HG03521 (cell line): ENCODE measurements at regions not wholly inside any gene's neighbourhood (a gene's known extent, or its start where the extent isn't known, plus 50 kb on each side); places are given as distances from the start of the nearest gene placed in this dataset.
A peak's percentile ranks its signal among the peaks of the same experiment; 100 is the strongest.

ENCODE experiments used
- ATAC-seq: cut with Tn5 transposase; IDR thresholded peaks from one replicate; pipeline ENCODE4 v1.9.1; 2021; ENCODE audit warnings: mild to moderate bottlenecking, moderate library complexity; ENCODE audit not compliant: unreplicated experiment

DNA sequence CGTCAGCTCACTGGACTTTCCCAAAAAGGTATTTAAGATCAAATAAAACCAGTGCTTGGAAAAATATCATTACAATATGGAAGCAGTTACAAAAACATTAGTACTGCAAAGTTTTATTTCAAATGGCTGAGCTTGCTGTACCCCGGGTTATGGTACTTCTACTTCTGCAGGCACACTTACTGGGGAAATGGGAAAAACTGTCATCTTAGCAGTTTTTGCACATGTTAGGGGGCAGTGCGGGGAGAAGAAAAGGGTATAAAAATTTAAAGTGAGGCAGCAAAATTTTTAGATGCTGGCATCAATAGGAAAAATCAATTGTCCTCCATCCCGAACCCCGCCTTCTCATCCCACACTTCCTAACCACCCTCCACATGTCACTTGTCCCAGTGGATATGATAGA is 133.4 kb downstream of the ATG4C start:
- ATAC-seq = no peak

- ATAC-seq = no peak
Measured at GRCh38 chr1:62917805-62918204, 133.9 kb downstream of the ATG4C start.

GRCh38 chr1:62918700-62919099 is 134.8 kb downstream of the ATG4C start:
- ATAC-seq = no peak

DNA sequence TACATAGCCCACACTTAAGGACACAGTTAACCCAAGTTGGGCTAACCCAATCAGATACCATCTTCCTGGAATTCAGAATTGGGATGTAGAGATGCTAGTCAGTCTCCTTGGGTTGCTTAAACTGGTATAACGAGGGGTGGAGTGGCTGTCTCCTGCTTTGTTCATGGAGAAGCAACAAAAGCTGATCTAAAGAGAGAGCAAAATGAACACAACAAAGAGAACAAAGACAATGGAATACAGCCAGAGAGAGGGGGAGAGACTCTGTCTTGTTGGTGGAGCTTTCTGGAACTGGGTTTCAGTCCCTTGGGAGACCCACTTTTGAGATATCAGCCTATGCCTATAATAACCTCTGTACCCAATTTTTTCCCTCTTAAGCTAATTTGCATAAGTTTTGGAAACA is 138.1 kb downstream of the ATG4C start:
- ATAC-seq = no peak

- ATAC-seq = no peak
Measured at GRCh38 chr1:62924983-62925790, 141.3 kb downstream of the ATG4C start.

- ATAC-seq = no peak
Measured at GRCh38 chr1:62926681-62927252, 142.8 kb downstream of the ATG4C start.

- no peak for ATAC-seq
Measured at GRCh38 chr1:62928885-62929284, 145.0 kb downstream of the ATG4C start.

DNA sequence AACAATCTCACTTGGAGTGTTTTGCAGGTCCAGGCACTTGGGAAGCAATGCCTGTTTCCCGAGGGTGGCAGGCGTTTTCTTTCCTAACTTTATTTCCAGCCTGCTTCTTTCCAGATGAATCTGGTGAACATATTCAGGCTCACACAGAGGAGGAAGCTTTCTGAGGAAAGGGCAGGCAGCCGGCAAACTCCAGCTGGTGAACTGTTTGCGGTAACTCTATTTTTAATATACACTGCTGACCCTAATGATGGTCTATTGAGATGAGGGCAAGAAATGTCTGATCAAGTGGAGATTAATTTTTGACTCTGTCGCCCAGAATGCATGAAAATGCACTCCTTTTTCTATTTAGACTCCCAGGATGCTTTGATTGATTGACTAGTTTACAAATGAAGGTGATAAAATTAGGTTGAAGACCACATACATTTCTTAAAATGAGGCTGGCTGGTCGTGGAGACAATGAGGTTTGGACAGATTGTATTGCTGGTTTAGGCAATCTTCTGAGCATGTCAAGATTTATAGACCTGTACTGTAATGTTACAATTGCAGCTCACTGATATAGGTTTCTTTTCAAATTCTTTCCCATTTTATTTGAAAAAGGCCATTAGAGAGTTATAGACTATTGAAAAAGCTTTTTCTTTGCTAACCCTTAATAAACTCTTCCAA is 153.8 kb downstream of the ATG4C start:
- no peak for ATAC-seq

DNA sequence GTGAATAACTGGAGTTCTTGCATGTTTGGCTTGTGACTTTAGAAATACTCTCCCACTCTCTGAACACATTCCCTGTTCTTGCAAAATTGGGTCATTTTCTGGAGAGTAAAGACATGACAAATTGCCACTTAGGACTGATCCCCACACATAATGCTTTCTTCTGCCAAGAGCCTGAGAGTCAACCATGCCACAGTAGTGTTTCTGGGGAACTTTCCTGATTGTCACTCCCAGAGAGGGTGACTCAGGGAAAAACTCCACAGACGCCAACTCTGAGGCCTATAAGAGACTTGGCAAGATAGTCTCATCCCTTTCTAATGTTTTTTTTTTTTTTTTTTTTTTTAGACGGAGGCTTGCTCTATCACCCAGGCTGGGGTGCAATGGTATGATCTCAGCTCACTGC is 157.8 kb downstream of the ATG4C start:
- no peak for ATAC-seq

DNA sequence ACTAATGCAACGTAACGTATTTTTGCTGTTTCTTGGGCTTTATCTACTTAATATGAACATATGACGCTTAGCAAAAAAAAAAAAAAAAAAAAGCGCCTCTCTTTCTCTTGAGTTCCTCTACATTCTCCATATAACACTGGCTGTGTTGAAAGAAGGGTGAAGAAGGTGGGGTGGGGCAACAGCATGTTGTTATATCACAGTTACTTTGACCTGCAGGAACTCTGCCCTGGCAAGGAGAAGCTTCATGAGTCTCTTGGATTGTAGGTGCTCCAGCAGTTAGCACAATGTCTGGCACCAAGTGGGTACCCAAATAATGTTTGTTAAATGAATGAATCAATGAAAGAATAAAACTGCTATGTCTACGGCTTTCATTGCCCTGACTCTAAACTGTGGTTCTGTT is 162.6 kb downstream of the ATG4C start:
- ATAC-seq = no peak

DNA sequence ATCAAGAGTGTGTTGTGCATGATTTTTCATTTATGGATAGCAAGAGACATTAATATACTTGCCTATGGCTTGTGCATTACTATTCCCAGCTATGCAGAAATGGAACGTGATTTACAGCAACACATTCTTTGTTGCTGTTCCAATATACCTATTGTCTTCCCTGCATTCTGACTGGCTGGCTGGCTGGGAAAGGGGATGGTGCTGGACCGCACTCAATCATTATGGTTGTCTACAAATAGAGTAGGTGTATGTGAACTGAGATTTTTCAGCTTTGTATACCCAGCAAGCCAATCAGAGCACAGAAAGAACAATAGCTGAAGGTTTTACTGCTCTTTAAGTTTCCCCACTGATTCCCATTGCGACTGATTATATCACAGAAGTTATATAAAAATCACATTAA is 167.5 kb downstream of the ATG4C start:
- no peak for ATAC-seq

- ATAC-seq = no peak
Measured at GRCh38 chr1:62952596-62952995, 168.7 kb downstream of the ATG4C start.

DNA sequence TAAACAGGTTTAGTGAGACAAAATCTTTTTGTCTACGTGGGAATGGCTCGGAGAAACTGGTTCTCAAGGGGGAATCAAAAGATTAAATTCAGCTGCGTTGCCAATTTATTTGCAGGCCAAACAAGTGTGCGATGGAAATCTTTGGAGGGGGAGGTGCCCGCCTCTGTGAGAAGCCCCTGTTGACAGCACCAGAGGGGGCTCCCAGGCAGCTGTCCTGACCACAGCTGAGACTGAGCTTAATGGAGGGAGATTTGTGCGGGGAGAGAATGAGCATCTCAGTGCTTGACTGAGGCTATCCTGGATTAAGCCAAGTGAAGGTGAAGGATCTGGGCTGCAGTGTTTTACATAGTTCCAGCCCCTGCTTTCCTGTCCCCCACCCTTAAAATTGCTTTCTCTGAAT is 169.7 kb downstream of the ATG4C start:
- no peak for ATAC-seq

- ATAC-seq = no peak
Measured at GRCh38 chr1:62954758-62955157, 170.8 kb downstream of the ATG4C start.

DNA sequence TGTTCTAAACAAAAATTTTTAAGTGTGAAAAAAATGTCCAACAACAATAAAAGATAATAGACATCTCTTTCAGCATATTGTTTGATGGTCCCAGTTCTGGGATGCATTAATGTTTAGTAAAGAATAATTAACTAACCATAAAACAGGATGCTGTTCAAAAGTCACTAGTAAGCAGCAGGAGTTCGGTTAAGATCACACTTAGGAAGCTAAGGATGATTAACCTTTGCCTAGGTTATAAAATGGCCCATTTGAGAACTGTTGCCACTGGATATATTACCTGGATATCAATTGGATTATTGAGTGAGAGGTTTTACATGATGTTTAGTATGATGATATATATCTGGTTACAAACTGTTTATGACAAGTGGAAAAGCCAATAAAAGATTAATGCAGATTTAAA is 171.7 kb downstream of the ATG4C start:
- ATAC-seq = no peak

DNA sequence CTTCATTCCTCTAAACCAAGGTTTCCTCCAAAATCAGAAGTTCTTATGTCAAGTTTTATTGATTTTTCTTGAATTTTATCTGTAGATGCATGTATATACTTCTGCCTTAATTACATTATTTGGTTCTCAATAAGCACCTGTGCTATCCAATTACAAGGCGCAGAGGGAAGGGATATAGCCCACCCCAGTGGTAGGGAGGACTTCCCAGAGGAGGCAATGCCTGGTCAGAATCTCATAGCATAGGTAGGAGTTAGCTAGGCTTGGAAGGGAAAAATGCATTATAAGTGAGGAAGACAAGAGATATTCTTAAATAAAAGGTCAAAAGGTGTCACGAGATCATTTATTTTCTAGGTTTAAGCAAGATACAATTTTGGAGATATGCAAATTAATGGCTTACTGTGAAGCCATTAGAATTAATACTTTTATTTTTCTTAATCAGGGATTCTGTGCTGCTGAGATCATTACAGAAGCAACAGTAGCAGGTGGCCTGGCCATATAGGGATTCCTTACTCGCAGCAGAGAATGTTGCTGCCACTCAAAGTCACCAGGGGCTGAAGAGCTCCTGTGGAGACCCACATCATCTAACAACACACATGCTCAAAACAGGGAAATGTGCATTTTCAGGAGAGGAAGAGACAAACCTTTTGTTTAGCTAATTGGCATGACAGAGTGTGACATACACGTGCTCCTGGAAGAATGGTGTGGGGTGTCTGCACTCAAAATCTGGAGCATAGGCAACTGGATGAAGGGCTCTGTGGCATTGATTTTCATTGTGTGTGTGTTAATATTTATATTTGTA is 178.3 kb downstream of the ATG4C start:
- no peak for ATAC-seq

- ATAC-seq = peak; percentile 64
Measured at GRCh38 chr1:62962901-62963776, 179.2 kb downstream of the ATG4C start.

- ATAC-seq = no peak
Measured at GRCh38 chr1:62964141-62964540, 180.2 kb downstream of the ATG4C start.

DNA sequence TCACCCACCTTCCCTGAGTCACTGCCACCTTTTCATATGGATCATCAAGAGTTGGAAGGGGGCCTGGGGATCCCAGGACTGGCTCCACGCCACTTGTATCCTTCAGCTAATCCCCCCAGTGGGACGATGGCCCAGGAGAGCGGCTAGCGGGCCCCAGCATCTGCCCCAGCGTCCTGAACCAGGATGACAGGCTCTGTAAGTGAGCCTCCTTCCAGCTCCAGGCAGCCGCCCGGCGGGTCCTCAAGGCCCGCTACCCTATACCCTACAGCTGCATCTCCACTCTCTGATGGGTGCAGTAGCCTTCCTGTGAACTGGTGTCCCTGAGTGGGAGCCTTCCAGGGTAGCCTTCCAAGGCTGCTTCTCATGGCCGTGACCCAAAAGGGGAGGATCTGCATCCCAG is 183.1 kb downstream of the ATG4C start:
- no peak for ATAC-seq

- no peak for ATAC-seq
Measured at GRCh38 chr1:62977366-62977765, 193.4 kb downstream of the ATG4C start.
